ENCODE measurements at regions not wholly inside any gene's neighbourhood (a gene's known extent, or its start where the extent isn't known, plus 50 kb on each side); places are given as distances from the start of the nearest gene placed in this dataset.
"Not testable (repeated sequence)": the region's sequence is repeated elsewhere in the genome, so short reads cannot be mapped to it uniquely, and the experiment has no call there.

DNA sequence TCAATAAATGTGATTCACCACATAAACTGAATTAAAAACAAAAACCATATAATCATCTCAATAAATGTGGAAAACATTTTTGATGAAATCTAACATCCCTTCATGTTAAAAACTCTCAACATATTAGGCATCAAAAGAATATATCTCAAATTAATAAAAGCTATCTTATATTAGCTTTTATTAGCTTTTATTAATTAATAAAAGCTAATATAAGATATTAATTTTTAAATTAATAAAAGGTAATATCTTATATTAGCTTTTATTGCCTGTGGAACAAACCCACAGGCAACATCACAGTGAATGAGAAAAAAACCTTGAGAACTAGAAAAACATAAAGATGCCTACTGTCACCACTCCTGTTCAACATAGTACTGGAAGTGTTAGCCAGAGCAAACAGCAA is 338.9 kb upstream of the GRIA1 start:
- no peak for DNase-seq

DNA sequence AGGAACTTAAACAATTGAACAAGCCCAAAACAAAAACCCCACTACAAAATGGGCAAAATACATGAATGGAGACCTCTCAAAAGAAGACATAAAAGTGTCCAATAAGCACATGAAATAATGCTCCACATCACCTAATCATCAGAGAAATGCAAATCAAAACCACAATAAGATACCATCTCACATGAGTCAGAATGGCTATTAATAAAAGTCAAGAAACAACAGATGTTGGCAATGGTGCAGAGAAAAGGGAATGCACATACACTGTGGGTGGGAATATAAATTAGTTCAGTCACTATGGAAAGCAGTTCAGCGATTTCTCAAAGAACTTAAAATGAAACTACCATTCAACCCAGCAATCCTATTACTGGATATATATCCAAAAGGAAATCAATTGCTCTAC is 337.4 kb upstream of the GRIA1 start:
- no peak for DNase-seq

DNA sequence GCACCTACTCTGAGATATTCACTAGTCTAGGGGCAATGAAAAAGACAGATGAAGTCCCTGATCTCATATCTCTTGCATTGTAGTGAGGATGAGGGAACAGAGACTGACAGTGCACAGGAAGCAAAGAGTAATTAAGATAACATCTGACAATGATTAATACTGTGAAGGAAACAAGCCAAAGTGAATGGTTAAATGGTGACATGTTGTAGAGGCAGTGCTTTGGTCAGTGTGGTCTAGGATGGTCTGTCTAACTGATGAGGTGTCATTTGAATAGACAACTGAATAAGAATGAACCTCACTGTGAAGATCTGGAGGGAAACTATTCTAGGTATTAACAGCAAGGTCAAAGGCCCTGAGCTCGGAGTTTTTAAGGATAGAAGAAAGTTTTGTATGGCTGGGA is 333.3 kb upstream of the GRIA1 start:
- no peak for DNase-seq

DNA sequence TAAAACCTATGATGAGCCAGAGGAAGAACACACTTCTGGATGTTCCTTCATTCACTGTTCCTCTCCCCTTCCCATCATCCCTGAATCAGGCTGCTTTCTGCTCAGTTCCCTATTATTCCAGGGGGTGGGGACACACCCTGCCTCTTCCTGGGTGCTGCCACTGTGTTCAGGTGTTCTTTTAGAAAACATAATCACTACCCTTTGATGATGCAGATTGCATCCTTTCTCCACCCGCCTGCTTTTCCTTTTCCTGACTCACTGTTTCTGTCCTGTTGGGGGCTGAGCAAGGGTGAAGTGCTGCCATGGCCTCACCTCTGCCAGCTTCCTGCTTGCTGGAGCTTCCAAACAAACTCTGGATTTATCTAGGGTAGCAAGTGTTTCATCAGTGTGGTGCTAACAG is 331.9 kb upstream of the GRIA1 start:
- no peak for DNase-seq

DNA sequence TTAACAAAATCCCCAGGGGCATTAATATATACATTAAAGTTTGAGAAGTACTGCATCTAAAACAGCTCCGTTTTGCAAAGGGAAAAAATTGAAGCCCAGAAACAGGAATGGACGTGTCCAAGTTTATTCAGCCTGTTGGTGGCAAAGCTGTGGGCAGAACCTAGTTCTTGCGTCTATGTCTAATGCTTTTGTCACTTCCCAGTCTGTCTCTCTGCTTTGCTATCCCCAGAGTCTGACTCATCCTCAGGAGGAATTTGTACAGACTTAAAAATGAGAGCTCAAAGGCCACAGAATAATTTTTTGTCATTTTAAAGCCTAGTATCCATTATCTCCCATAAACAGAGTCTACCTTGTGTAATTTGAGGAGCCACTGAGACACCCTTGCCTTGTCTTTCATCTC is 330.9 kb upstream of the GRIA1 start:
- no peak for DNase-seq

DNA sequence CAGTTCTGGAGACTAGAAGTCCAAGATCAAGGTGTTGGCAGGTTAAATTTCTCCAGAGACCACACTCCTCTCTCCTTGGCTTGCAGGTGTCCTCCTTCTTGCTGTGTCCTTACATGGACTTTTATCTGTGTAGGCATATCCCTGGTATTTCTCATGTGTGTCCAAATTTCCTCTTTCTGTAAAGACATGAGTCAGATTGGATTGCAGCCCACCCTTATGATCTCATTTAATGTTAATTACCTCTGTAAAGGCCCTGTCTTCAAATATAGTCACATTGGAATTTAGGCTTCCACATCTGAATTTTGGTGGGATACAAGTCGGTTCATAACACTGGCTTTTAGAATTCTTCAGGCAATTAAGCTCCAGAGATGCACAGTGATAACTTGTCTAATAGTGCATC is 322.2 kb upstream of the GRIA1 start:
- DNase-seq, result no peak

DNA sequence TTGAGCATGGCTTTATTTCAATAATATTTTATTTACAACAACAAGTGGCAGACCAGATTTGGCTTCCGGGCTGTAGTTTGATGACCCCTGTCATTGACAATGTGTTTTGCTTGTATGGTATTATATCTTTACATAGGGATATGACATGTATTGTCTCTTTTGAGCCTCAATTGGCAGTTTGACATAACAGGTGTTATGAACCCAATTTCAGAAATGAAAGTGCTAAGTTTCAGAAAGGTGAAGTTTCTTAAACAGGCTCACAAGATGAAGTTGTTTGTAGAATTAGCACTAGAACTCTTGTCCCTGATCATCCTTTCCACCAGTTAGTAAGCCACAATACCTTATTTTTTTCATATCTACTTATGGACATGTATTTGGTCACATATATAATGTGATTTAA is 303.0 kb upstream of the GRIA1 start:
- no peak for DNase-seq

DNA sequence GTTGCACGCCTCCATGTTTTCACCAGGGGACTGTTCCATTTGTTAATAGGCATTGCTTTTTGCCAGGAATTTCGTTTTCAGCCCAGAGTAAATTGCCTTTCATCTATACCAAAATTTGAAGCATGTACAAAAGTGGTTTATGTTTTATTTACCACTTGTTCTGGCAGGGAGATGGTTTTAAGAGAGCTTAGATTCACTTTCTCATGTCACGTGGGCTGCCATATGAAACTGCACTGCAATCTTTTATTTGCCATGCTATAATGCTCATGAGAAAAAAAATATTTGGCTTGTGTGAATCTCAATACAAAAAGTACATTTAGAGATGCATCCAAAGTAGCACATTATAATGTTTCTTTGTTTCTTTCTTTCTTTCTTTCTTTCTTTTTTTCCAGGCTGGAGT is 284.1 kb upstream of the GRIA1 start:
- no peak for DNase-seq

DNA sequence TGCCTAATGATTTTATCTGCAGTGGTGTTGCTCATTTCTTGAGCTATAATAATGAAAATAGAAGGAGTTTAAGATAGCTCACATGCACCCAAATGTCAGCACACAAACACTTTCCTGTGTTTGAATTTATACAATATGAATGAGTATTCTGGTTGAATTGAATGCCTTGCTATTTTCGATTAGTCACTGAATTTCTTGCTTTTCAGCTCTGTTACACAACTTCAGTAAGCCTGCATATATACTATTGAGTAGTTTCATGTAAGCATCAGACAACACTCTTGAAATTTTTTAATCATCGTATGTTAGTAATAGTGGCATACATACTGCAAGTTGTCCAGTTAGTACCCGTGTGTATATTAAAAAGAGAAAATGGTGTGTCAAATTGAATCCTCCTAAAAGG is 281.5 kb upstream of the GRIA1 start:
- no peak for DNase-seq

DNA sequence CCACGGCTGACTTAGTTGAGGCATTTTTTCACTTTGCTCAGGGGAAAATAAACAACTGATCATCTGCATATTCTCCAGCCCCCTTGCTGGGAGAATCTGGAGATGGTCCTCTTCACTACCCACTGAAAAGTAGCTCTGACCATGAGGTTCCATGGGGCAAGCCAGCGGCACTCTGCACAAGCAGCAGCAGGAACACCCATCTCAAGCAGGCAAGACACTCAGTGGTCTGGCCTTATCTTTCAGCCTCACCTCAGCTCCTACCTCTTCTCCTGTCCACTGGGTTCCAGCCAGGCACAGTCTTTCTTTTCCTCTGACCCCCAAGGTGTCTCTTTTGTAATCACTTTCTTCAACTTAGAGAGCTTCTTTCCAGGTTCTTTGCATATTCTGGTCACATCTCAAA is 280.8 kb upstream of the GRIA1 start:
- DNase-seq, result no peak

DNA sequence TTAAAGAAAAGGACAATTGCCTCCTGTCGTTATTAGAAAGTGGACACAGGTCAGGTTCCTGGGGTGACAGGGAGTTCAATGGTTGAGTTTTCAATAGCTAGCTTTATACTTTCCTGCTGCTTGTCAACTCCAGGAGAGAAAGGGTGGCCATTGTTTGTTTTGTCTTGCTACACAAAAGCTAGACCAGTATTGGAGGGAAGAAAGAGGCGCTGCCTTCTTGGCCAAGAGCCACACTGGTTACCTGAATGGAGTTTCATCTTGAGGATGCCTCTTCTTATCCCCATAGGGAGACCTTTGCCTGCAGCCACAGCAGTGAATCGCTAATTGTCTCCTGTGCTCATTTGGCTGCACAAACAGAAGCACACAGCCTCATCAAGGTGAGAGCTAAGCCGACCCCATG is 279.4 kb upstream of the GRIA1 start:
- no peak for DNase-seq

DNA sequence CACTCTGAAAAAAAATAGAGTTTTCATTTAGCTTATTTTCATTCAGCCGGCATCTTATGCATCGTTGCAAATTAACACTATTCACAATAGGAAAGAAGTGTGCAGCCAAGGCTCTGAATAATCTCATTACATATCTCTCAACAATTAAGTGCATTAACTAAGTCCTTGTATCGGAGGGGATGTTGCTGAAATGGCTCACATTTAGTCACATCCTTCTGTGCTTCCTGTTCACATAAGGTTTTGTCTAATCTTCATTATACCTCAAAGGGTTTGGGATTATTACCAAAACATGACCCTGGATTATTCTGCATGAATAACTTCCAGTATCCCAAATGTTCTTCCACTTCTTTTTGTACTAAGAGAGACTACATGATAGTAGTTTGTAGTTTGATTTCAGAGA is 278.0 kb upstream of the GRIA1 start:
- no peak for DNase-seq

DNA sequence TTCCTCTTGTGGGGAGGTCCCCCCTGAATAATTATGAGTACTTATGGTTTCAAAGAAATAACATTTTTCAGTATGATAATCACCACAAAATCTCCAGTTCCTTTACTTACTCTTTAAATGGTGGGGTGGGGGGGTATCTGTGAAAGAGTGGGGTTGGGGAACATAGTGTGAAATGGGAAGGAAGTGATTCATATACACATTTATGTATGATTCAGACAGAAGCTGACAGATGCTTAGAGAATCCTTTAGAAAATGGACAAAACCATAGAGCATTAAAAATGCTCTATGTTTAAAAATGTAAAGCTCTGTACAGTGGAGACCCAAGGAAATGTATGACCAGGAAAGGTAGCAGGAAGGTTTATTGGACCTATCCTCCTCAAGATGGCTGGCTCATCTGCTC is 267.5 kb upstream of the GRIA1 start:
- DNase-seq, result no peak

DNA sequence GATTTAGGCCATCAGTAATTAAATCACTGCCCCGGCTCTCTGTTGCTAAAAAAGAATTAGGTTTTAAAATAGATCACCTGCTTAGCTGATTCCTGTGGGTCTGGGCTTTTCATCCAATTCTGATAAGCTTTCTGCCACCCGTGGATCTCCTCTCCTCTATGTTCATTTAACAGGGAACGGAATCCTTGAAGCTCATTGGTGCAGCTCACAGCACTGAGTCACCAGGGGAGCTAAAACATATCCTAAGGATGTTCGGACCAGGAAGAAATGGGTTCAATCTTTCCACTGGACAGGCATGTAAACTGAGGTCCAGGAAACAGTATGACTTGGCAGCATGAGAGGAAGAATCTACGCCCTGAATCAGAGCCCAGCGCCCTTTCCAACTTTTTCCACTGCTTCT is 267.1 kb upstream of the GRIA1 start:
- no peak for DNase-seq

DNA sequence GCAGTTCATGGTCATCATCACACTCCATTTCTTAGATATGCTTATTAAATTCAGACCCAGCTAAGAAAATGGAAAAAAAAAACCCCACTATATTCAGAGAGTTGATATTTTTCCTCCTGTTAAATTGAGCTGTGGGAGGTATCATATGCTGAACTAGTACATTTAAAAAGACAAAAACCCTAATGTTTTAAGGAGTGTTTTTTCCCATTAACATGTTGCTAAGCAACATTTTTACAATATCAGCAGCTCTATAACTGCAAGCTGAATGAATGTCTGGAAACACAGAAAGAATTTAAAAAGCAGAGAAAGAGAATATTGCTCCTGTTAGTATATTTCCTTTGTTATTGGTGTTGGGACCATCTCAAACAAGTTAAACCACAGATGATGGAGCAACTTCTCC is 265.8 kb upstream of the GRIA1 start:
- no peak for DNase-seq

DNA sequence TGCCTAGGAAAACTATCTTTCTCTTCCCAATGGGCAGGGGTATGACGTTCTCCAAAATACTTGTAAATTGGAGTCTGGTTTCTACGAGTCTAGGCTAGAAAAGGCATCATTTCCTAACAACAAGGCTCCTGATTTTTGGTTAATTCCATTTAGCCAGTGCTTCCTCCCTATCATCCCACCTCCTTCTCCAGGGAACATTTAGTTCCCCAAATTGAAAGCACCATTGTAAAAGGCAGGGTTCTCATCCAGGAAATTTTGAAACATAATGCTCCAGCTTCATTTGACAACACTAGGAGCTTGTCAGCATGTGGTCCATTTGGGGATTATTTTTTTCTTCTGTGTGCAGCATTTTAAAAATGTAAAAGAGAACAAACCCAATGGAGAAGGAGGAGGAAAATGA is 256.5 kb upstream of the GRIA1 start:
- DNase-seq, result no peak

DNA sequence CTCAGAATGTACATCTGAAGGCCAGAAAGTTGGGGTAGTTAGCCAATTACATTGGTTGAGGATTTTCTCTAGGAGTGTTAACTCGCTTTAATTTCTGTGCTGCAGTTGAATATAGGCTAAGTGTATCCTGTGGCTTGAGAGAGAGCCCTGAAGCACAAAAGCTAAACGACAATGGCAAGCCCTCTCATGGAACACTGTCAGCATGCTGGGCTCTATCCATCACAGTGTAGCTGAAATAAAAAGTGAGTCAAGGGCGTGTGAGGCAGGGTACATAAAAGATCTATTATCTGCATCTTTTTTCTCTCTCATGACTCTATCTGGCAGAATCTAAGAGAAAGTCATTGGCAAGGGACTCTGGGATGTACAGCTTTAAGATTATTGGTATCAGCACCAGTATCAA is 254.2 kb upstream of the GRIA1 start:
- no peak for DNase-seq

DNA sequence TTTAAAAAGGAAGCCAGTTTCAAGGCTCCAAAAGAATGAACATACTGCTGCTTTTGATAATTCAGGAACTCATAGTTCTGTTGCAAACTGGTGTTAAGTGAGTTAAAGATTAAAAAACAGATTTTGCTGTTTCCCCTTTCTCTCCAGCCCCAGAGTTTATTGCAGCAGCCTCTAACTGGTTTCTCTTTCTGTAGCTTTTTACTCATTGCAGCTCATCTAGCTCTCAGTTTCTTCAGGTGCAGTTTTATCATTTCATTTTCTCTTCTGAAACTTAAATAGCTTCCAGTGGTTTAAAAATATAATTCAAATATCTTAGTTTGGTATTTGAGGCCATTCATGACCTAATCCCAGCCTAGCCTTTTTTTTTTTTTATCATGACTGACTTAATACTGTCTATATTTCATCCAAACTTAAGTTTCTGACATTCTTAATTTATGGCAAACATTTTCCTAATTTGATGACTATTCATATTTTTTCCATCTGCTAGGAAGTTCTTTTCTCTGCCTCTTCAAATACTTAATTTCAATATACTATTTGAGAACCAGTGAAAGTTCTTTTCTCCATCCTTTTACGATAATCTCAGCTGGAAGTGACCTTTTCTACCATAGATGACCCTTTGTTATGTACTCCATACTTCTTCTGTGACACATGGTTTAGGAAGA is 252.7 kb upstream of the GRIA1 start:
- DNase-seq, result no peak

DNA sequence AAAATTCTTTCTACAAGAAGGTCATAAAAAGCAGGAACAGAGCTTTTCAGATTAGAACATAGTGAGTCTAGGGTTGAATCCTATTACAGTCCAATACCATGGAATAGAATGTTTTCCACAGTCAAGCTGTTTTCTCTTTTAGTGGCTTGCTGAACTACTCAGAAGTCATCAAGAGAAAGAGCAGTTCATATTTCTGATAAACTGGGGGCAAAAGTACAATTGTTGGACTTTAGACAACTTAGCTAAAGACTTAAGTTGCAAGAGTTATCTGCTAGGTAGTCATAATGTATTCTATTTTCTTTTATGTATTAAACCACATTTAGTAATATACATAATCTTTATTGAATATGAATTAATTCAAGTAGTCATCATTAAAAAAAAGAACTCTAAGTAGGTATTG is 233.1 kb upstream of the GRIA1 start:
- no peak for DNase-seq

DNA sequence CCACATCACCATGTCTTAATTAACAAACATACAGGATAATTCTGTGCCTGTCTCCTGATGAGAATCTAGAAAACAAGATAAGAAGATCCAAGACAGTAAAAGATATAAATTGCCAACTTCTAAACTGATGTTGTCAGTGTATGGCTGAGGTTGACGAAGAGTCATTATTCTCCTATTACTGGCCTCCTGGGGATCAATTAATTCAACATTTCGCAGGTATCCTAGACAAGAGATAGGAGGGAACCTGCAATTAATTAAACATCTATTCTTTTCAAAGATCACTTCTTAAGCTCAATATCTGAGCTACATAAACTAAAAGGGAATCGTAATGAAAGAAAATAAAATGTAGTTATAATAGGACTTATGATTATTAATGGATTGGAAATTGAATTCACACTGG is 232.0 kb upstream of the GRIA1 start:
- DNase-seq, result no peak

DNA sequence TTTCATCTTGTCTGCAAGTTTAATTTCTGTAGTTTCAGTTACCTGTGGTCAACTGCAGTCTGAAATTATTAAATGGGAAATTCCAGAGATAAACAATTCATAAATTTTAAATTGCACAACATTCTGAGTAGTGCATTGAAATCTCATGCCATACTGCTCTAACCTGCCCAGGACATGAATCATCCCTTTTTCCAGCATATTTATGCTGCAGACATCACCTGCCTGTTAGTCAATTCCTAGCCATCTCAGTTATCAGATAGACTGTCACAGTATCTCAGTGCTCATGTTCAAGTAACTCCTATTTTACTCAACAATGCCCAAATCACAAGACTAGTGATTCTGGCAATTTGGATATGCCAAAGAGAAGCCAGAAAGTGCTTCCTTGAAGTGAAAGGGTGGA is 223.0 kb upstream of the GRIA1 start:
- no peak for DNase-seq

DNA sequence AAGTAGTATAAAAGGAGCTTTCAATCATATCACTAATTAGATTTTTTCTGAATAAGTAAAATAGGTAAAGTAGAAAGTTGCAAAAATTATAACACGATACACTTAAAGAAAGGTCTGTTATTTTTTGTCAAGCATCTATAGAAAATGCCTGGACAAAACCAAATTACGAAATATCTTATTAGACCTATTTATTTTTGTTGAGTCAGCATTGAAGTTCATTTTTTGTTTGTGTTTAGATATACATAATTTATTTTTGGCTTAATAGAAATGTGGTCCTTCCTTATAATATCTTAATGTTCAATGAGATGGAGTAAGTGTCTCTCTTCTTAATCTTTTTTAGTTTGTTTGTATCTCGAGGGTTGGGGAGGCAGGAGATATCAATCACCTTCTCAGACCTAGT is 214.8 kb upstream of the GRIA1 start:
- DNase-seq, result no peak

DNA sequence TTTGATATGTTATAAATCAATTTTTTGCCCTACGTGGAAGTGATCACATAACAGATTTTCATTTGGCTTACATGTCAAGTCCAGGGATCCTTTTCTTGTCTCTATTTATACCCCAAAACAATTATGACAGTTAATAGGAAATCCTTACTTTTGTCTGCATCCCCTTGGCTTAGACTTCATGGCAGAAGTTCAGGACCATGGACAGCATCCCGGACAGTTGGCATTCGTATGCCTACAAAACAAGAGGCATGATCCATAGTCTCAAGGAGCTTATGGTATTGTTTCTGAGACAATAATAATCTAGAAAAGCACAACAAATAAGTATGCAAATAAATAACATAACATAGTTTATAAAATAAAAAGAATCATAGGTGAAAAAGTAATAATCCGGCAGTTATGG is 214.3 kb upstream of the GRIA1 start:
- no peak for DNase-seq

DNA sequence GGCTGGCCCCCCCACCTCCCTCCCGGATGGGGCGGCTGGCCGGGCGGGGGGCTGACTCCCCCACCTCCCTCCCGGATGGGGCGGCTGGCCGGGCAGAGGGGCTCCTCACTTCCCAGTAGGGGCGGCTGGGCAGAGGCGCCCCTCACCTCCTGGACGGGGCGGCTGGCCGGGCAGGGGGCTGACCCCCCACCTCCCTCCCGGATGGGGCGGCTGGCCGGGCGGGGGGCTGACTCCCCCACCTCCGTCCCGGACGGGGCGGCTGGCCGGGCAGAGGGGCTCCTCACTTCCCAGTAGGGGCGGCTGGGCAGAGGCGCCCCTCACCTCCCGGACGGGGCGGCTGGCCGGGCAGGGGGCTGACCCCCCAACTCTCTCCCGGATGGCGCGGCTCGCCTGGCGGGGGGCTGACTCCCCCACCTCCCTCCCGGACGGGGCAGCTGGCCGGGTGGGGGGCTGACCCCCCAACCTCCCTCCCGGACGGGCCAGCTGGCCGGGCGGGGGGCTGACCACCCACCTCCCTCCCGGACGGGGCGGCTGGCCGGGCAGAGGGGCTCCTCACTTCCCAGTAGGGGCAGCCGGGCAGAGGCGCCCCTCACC is 194.1 kb upstream of the GRIA1 start:
- not testable (repeated sequence) for DNase-seq

DNA sequence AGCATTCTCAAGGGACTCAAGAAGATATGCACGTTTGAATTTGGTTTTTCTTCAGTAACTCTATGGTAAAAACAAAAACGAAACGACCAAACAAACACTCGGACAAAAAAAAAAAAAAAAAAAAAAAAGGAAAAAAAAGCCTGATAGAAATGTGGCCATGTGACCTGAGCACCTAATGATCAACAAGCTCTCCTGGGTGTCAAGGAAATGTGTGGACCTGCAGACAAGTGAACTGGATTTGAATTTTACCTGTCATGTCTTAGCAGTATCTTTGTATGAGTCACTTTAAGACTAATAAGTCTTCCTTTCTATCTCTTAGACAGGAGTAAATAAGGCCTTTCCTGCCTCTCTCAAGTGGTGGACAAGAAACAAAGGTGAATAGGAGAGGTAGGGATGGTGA is 190.6 kb upstream of the GRIA1 start:
- no peak for DNase-seq

DNA sequence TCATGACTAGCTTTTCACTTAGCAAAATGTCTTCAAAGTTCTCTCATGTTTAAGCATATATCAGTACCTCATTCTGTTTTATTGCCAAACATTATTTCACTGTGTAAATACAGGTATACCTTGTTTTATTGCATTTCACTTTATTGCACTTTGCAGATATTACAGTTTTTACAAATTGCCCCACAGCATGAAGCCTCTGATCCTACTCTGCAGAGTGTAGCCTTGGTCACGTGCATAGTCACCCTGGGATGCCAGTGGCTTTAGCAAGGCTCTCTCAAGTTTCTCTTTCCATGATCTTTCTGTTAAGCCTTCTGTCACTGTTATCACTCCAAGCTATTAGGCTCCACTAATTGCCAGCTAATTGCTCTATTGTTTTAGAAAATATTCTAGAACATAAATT is 182.2 kb upstream of the GRIA1 start:
- DNase-seq, result no peak
